ENCODE measurements at regions not wholly inside any gene's neighbourhood (a gene's known extent, or its start where the extent isn't known, plus 50 kb on each side); places are given as distances from the start of the nearest gene placed in this dataset.

DNA sequence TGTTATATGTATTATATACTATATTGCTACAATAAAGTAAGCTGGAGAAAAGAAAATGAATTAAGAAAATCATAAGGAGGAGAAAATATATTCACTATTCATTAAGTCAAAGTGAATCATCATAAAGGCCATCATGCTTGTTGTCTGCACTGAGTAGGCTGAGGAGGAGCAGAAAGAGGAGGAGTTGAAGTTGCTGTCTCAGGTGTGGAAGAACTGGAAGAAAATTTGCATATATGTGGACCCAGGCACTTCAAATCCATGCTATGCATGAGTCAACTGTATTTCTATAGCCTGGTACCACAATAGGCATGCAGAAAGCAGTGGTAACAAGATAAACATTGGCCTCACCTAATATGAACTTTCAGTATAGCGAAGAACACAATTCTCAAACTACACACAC is 135.9 kb upstream of the SGCG start:
- TF ChIP-seq, protein P1, sequence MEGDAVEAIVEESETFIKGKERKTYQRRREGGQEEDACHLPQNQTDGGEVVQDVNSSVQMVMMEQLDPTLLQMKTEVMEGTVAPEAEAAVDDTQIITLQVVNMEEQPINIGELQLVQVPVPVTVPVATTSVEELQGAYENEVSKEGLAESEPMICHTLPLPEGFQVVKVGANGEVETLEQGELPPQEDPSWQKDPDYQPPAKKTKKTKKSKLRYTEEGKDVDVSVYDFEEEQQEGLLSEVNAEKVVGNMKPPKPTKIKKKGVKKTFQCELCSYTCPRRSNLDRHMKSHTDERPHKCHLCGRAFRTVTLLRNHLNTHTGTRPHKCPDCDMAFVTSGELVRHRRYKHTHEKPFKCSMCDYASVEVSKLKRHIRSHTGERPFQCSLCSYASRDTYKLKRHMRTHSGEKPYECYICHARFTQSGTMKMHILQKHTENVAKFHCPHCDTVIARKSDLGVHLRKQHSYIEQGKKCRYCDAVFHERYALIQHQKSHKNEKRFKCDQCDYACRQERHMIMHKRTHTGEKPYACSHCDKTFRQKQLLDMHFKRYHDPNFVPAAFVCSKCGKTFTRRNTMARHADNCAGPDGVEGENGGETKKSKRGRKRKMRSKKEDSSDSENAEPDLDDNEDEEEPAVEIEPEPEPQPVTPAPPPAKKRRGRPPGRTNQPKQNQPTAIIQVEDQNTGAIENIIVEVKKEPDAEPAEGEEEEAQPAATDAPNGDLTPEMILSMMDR (IDR thresholded peaks at IDR 0.05; ENCODE audit: low read depth, low read length) = no peak
- TF ChIP-seq POLR2A (IDR thresholded peaks at IDR 0.05; ENCODE audit: extremely low read depth, insufficient read length) = no peak
- TF ChIP-seq, protein P2, sequence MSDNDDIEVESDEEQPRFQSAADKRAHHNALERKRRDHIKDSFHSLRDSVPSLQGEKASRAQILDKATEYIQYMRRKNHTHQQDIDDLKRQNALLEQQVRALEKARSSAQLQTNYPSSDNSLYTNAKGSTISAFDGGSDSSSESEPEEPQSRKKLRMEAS (IDR thresholded peaks at IDR 0.05; ENCODE audit: low read depth, low read length) = no peak
